ENCODE measurements at regions not wholly inside any gene's neighbourhood (a gene's known extent, or its start where the extent isn't known, plus 50 kb on each side); places are given as distances from the start of the nearest gene placed in this dataset.

GRCh38 chr4:15130441-15130840, 128.2 kb downstream of the CPEB2 start:
- Histone ChIP-seq H3K27ac (no peak overlapping the region), H3K9me3 (no peaks in the 10 kb centered on the region), H3K36me3 (no peaks in the 10 kb centered on the region), H3K4me3 (no peak overlapping the region), H3K4me1 (no peaks in the 10 kb centered on the region), H3K27me3 (no peaks in the 10 kb centered on the region)
- ATAC-seq = peak in 1 of 4 donors; percentile 28
- no peak for TF ChIP-seq CTCF (IDR thresholded peaks at IDR 0.05)
- DNase-seq = no peak
- intact Hi-C loops (cut with DNase I) = no loop called here
- 62 to 82% methylated on average over 2 of the region's 2 CpGs for WGBS, 2 donors
- no peak for FAIRE-seq

GRCh38 chr4:15131551-15131950, 129.3 kb downstream of the CPEB2 start:
- Histone ChIP-seq H3K27me3 (no peaks in the 10 kb centered on the region), H3K27ac (no peak overlapping the region), H3K4me1 (no peaks in the 10 kb centered on the region), H3K36me3 (no peaks in the 10 kb centered on the region), H3K4me3 (no peak overlapping the region), H3K9me3 (no peaks in the 10 kb centered on the region)
- no peak for TF ChIP-seq CTCF (IDR thresholded peaks at IDR 0.05)
- ATAC-seq (no peak), FAIRE-seq (no peak), DNase-seq (no peak)
- intact Hi-C loops (cut with DNase I) = no loop called here
- WGBS, 2 donors = 58 to 61% methylated on average over 7 of the region's 7 CpGs

- intact Hi-C loops (cut with DNase I) = no loop called here
- ATAC-seq = no peak
- no peak for TF ChIP-seq CTCF (IDR thresholded peaks at IDR 0.05)
- DNase-seq = no peak
- Histone ChIP-seq H3K27me3 (no peaks in the 10 kb centered on the region), H3K9me3 (no peaks in the 10 kb centered on the region), H3K4me3 (no peak overlapping the region), H3K36me3 (no peaks in the 10 kb centered on the region), H3K4me1 (no peaks in the 10 kb centered on the region), H3K27ac (no peak overlapping the region)
- FAIRE-seq = no peak
- WGBS, 2 donors = 50 to 66% methylated on average over 4 of the region's 4 CpGs
Observed at GRCh38 chr4:15132739-15133138, 130.5 kb downstream of the CPEB2 start.

GRCh38 chr4:15139599-15139998, 137.3 kb downstream of the CPEB2 start:
- no peaks in the 10 kb centered on the region for H3K36me3 ChIP-seq
- no peak overlapping the region for H3K27ac ChIP-seq
- no peaks in the 10 kb centered on the region for H3K27me3 ChIP-seq
- no peak for TF ChIP-seq CTCF (IDR thresholded peaks at IDR 0.05)
- no peaks in the 10 kb centered on the region for H3K4me1 ChIP-seq
- H3K9me3 ChIP-seq = no peaks in the 10 kb centered on the region
- WGBS, 2 donors = 63 to 68% methylated on average over 1 of the region's 1 CpG
- intact Hi-C loops (cut with DNase I) = no loop called here
- ATAC-seq (no peak), FAIRE-seq (no peak), DNase-seq (no peak)
- H3K4me3 ChIP-seq = no peak overlapping the region

- no peak for ATAC-seq
- H3K27me3 ChIP-seq = no peaks in the 10 kb centered on the region
- no peak for FAIRE-seq
- H3K27ac ChIP-seq = no peak overlapping the region
- intact Hi-C loops (cut with DNase I) = no loop called here
- DNase-seq = no peak
- no peaks in the 10 kb centered on the region for H3K36me3 ChIP-seq
- TF ChIP-seq CTCF (IDR thresholded peaks at IDR 0.05) = no peak
- no peaks in the 10 kb centered on the region for H3K9me3 ChIP-seq
- WGBS, 2 donors = 60 to 100% methylated on average over 1 of the region's 1 CpG
- H3K4me3 ChIP-seq = no peak overlapping the region
- H3K4me1 ChIP-seq = no peaks in the 10 kb centered on the region
Observed at GRCh38 chr4:15142201-15142600, 139.9 kb downstream of the CPEB2 start.

Measured in pancreas (tissue), 10 donors.